GM18502 (cell line): ENCODE measurements at regions not wholly inside any gene's neighbourhood (a gene's known extent, or its start where the extent isn't known, plus 50 kb on each side); places are given as distances from the start of the nearest gene placed in this dataset.
A peak's percentile ranks its signal among the peaks of the same experiment; 100 is the strongest.

Experiments
- ATAC-seq: cut with Tn5 transposase; IDR thresholded peaks from one replicate; pipeline ENCODE4 v1.9.1; 2021; ENCODE audit warnings: mild to moderate bottlenecking; ENCODE audit not compliant: unreplicated experiment, poor library complexity

DNA sequence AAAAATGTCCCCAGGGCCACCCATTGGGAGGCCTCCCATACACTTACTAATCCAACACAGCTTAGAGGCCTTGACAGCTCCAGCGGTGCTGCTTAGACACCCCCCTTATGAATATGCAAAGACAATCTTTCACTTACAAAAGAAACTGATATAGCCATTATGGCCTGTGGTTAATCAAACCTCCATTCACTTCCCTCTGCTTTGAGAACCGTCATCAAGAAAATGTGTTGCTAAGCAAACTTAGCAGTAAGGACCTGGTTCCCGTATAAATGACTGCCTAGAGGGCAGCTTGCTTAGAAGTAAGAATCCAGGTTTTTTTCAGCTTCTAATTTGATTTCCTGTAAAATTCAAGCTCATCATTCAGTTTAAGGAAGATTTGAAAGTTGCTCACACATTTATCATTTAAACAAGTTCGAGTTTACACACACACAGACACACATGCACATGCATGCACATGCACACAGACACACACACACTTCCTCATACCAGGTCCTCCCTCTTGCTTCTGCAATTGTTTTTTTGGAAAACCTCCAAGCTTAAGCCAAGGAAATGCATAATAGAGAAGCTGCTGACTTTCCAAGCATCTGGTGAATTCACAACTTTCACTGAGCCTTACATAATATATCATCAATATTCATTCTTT lies 137.7 kb upstream of the BLID start:
- no peak for ATAC-seq

DNA sequence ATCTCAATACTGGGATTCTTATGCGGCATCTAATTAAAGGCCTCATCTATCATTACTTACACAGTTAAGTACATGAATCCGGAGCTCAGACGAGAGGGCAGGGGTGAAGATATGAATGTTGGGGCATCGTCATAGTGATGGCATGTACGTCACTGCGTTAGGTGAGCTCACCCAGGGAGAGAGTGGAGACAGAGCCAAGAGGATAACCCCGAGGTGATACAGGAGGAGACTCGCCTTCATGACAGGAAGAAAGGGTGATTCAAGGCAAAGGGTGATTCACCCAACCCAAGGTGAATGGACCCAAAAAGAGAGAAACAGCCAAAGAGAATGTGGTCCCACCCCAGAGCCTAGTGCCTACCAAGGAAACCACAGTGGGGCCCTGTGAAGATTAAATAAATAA lies 132.9 kb upstream of the BLID start:
- ATAC-seq: no peak

DNA sequence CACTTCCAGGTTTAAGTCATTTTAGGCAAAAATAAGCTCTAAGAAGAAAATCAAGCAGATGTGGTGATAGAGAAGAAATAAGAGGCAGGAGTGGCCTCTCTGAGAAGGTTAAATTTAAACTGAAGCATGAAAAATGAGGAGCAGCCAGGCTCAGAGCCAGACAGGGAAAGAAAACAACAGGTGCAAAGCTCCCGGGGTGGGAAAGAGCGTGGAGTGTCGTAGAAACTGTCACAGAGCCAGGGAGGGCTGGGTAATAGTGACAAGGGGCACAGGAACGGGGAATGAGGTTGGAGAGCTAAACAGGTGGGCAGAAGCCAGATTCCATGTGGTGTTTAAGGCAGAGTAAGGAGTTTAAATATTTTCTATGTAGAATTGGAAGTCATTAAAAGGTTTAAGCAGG lies 132.1 kb upstream of the BLID start:
- no peak for ATAC-seq

DNA sequence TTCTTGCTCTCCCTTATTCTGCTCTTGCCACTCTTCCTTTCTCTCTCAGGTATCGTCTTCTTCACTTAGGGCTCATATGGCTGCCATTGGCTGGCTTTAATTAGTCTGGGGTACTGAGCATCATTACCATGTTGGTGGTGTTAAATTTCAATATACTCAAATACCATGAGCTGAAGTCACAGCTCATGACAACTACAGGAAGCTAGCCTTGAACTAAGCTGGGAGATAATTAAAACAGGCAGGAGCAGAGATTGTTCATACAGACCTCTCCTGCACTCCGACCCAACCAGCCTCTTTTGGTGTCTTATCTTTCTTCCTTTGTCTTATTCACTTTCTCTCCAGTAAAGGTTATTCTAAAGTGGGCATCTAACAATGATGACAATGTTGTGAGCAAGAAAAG lies 130.9 kb upstream of the BLID start:
- no peak for ATAC-seq

DNA sequence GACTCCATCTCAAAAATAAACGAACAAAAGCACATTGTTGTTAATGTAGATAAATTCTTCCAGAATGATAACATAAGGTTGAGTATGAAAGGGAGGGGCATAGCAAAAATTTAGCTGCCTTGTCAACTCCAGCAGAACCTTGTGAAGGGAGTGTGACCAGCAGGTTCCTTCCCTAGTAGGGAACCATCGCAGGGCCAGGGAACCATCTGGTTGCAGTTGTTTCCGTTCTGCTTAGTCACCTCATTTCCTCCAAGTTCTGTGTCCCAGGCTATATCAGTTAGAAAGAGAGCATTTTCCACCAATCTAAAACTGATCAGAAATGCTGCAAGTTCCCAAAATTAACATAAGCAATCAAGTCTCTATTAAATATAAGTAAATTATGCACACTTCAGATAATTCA lies 126.7 kb upstream of the BLID start:
- no peak for ATAC-seq

DNA sequence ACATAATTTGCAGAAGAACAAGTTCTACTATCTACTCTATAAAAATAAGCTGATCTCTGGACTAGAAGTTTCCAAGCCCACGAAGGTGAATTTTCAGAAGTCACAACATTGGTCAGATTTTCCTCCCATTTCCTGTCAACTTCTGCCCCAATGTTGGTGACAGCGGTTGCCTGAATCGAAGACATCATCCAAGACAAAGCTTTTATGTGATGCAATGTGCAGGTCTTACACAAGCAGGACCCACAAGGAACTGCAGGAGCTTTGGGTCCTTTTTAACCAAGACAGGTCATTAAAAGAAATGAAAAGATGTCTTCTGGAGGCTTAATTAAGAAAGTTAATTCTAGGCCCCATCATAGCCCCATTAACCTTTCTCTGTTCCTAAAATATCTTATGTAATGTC lies 125.6 kb upstream of the BLID start:
- ATAC-seq: no peak

DNA sequence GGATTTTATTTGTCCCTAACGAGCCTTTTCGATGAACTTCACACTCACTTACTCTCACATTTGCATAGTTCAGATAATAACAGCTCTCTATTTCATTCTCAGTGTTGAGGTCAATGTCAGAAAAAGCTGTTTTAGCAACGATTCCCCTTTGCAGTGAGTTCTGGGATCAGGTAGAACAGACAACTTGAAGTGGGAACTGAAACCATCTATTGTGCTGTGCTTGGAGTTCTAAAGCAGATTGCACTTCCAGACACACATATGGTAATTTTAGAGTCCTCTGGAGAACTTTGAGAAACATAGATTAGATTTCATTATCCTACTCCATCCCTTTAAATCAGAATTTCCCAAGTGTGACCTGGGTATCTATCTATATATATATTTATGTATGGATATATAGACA lies 124.6 kb upstream of the BLID start:
- ATAC-seq: no peak

DNA sequence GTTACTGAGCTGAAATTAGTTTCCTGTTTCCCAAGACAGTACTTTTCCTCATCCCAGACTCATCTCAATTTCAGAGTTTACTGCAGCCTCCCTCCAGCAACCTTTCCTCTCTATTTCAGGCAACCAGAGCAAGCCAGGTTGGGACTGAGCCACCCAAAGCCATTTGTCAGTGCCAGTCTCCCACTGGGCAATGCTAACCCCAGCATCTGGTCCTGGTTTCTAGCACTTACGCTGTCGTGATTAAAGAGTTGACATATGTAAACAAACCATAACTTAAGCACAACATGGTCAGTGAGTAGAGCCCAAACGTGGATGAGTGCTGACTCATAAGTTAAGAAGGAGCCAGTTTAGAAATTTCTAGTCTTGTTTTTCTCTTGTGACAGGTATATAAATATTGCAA lies 119.6 kb upstream of the BLID start:
- ATAC-seq: no peak

DNA sequence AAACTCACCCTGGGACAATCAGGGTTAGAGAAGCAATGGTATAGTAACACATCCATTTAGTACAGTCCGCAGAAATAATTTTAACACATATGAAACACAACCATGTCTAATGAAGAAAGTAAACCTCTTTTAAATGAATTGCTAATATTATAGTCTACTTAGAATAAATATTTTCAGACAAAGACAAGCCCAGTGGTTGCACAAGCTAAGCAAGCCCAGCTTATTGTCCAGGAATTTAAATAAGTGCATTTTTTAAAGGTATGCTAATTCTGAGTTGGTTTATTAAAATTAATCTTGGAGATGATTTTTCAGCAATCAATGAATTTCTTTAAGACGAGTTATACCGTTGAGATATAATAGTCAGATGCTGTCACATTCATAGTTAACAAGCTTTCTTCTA lies 118.8 kb upstream of the BLID start:
- ATAC-seq: no peak

DNA sequence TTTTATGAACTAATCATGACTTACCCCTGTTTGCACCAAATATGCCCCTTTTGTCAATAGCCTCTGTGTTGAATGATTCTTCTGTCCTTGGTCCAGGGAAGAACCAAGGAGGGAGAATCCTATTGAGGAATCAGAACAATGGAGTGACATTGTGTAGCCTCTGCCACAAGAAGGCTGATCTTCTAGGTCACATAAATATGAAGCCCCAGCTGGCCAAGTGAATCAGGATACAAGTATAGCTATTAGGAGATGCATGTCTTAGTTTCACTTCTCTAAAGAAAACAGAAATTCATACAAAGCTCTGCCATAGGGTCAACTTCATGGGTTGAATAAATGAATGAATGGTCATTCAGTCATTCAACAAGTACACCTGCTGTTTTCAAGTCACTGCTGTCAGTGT lies 118.2 kb upstream of the BLID start:
- no peak for ATAC-seq

DNA sequence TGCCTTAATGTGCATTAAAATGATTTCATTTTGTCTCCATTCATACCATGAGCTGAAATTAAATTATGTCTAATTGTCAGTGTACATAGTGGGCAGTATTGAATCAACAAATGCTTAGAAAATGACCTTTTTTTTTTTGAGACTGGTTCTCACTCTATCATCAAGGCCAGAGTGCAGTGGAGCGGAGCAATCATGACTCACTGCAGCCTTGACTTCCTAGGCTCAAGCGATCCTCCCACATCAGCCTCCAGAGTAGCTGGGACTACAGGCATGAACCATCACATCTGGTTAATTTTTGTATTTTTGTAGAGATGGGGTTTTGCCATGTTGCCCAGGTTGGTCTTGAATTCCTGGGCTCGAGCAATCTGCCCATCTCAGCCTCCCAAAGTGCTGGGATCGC lies 117.0 kb upstream of the BLID start:
- no peak for ATAC-seq

DNA sequence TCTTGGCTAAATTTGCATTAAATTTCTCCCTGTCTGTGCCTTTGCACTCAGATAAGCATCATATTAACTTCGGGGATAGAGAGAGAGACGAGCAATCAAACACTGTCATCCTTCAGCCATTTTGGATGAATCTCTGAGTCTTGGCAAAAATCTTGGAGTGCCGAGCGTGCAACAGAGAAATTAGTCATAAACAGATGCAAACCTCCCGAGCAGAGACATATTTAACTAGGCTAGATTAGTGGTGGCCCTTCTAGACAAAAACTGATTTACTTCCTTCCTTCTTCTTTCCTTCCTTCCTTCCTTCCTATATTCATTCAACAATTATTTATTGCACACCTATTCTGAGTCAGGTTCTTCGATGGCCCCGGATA lies 114.4 kb upstream of the BLID start:
- no peak for ATAC-seq

DNA sequence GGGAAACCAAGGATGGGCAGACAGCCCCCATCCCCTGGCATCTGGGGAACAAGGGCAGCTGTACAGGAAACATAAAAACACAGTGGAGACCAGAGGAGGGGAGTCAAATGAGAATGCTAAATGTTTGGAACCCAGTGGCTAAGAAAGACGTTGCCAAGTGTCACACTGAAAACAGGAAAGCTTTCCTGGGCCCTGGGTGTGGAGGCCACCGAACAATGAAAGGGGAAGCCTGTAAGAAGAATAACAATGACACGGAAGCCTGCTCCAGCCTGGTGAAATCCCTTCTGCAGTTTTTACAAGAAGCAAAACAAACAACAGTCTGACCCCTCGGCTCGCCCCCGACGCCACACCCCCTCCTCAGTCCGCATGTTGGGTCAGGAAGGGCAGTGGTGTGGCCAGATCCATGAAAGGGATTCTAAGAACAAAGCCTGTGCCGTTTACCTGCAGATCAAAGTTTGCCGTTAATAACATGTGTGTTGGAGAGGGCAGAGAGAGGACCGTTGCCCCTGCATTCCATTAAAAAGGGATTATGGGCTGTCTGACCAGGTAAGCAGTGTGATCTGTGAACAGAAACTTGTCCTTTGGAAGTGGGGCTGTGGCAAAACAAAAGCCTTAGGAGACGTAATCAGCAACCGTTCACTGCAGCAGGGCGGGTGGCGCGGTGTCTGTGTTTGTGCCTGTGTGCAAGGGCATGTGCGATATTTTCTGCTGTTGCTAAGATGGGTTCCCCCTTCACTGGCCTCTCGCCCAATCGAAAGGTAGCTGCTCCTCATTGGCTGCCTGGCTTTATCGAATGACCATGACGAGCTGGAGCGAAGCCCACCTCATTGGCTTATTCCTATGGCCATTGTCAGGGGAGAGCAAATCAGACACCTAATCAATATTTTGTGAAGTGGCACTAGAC lies 113.7 kb upstream of the BLID start:
- ATAC-seq: no peak

DNA sequence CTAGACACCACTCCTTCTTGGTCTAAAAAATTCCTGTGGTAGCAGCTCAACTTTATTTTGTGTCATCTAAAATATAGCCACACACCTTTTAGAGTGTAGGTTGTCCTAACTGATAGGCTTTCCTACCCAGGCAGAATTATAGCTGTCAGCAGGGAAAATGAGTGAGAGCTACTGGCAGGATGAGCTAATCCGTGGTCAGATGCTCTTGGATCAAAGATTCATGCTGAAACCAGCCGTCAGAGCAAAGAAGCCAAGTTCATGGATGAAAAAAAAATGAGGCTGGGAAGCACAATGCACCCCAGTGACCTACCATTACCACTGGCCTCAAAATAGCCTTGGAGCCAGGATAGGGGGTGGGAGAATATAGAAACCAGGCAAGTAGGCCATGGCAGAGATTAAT lies 113.1 kb upstream of the BLID start:
- no peak for ATAC-seq

DNA sequence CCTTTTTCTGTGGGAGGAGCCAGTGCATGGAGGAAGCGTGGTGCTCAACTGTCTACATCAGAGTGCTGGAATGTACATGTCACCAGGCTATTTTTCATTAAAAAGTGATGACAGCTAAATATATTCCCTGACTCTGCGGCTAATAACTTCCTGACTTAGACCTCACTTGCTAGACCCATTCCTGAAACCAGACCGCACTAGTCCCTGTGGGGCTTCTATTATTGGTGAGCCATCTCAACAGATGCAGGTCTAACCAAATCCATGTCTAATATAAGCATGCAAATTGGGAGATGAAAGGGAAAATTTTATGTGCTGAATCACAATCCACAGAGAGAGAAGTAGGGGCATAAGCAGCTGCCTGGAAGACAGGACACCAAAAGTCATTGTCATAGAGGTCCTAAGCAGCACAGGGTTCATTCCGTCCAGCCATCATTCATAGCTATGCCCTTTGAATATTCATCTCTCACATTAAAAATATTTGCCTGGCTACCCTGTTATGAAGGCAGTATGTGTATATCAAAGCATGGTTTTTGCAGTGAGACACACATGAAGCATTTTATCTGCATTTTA lies 110.9 kb upstream of the BLID start:
- no peak for ATAC-seq

DNA sequence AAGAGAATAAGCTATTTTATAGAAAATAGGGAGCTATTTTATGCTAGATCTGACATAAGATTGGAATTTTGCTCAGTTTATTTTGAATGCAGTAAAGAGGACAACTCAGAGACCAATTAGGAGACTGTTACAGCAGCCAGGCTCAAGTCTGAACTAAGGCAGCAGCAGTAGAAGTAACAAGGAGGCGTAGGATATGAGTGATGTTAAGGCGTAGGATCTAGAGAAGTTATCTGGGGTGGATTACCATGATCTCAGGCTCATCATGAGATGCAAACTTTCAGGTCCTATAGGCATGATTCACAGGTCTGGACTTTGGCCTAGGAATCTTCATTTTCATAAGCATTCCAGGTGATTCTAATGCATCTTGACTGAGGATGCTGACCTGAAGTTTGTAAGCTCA lies 108.9 kb upstream of the BLID start:
- no peak for ATAC-seq

DNA sequence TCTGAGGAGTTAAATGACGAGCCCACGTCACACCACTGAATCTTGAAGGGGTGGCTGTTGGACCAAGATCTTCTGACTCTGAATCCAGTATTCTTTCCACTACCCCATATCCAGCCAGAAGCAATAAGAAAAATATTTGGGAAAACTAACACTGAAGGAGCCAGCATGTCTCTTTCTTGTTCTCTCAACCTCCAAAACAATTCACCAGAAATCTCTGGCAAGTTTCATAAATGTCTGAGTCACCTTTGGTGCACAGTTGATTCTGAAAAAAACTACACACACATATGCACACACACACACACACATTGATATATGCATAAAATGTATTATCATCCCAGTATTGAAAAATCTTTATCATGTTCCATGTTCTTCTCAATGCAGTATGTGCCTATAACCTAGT lies 104.3 kb upstream of the BLID start:
- no peak for ATAC-seq

DNA sequence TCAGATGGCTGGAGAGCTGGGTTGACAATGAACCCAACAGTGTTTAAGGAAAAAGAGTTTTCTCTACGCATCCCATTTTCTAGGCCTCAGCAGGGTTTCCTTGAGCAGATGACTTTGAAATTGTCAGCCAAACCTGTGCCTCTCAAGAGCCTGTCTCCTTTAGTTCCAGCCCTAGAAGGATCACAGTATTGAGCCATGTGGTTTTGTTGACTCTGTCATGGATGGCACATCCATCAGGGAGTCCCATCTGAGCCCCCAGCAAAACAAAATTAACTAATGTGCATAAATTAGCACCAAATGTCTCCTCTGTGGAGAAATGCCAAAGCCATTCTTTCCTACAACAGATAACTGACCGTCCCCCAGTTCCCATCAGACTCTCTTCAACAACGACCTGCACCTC lies 103.8 kb upstream of the BLID start:
- ATAC-seq: no peak

DNA sequence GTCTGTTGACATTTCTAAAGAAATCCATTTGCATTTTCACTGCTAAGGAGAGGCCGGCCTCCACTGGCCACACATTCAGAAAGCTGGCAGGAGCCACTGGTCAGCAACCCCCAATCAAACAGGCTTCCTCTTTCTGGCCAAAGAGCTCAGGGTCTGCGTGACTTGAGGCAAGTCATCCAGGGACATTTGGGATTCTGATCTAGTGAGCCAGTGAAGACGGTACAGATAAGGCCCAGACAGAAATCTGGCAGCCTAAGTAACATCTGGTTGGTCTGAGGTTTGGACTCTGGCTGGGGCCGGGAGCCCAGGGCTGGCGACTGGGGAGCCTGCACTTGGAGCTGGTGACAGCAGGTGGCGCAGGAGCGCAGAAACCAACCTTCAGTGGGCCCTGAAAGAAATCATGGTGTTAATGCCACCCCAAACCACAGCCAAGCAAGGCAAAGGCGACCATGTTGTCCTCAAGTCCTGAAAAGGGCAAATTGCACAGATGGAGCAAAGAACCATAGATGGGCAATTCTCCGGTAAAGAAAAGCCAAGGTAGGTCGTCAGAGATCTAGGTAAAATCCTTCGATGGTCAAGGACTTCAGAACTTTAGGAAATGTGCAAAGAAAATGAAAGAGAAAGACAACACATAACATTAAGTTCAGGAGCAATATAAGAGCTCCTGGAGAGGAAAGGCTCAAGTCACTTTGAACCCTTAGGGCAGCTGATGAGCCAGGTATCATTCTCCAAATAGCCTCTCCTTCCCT lies 99.4 kb upstream of the BLID start:
- ATAC-seq: peak; percentile 86

DNA sequence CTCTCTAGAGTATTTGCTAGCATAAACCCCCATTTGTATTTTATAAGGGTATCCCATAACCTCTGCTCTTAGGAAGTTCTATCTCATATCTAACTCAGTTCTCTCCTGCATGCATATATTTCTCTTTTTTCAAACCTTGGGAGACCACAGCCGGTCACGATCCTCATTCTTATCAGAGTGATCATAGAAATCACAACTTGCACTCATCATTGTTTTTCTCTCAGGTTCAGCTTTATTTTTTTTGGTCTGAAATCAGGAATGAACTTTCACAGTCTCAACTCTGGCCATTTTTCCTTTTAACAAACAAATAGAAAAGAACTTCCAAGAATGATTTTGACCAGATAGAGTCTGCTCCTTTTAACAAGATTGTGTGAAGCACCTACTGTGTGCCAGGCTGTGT lies 98.6 kb upstream of the BLID start:
- no peak for ATAC-seq

DNA sequence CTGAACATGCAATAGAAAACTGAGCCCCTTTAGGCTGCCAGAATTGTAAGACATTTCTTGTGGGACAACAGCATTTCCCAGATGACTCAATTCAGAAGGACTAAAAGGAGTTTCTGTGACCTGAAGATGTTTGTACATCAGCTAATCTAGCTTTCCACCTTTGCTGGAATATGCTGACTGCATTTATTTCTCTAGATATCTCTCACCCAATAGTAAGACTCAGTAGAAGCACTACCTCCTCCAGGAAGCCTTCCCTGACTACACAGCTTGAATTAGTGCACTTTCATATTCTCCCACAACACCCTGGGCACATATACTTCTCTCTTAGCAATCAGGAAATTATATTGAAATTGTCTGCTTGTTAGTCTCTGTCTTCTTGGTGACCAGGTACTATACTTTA lies 98.1 kb upstream of the BLID start:
- no peak for ATAC-seq
